ENCODE measurements at regions not wholly inside any gene's neighbourhood (a gene's known extent, or its start where the extent isn't known, plus 50 kb on each side); places are given as distances from the start of the nearest gene placed in this dataset.

GRCh38 chr13:111952814-111953213 lies 114.1 kb upstream of the SOX1 start:
- no peak for TF ChIP-seq CTCF (conservative IDR thresholded peaks at IDR 0.05 in 1 of 2, IDR thresholded peaks at IDR 0.05 in 1 of 2; ENCODE audit: extremely low read depth in 1 of 2, insufficient read depth in 1 of 2, low read depth in 1 of 2, low read length in 2 of 2)
- TF ChIP-seq EZH2 (IDR thresholded peaks at IDR 0.05; ENCODE audit: borderline replicate concordance, low read length), result no peak

Data from mammary epithelial cell (primary cell).